GM12878 (cell line): ENCODE measurements at regions not wholly inside any gene's neighbourhood (a gene's known extent, or its start where the extent isn't known, plus 50 kb on each side); places are given as distances from the start of the nearest gene placed in this dataset.

Experiments
- ATAC-seq: fragments of 200-7000 bp; cut with Tn5 transposase; 3 replicates; pipeline ENCODE4 v1.9.1; 2020; ENCODE audit warnings: mild to moderate bottlenecking, moderate library complexity
- BruUV-seq: library from RNA; stranded (reverse); fragments of 400-500 nt; replicated peaks from 2 replicates; lab custom pipeline; 2021; lab: Mats Ljungman, UMichigan
- CTCF ChIA-PET: fragments of 300-600 bp; sonication (Branson Sonifier 250); formaldehyde crosslinking; extraction: SDS; loops from one replicate; lab custom pipeline; 2021; ENCODE audit warnings: inconsistent platforms; lab: Yijun Ruan, JAX
- POLR2A ChIA-PET: fragments of 350-600 bp; formaldehyde crosslinking; extraction: SDS; loops from one replicate; lab custom pipeline; 2021; ENCODE audit warnings: inconsistent platforms; lab: Charles Lee
- RAD21 ChIA-PET: fragments of 300-600 bp; sonication (Branson Sonifier 250); formaldehyde crosslinking; loops from one replicate; lab custom pipeline; 2023; ENCODE audit warnings: antibody characterized with exemption; ENCODE audit not compliant: unreplicated experiment; lab: Charles Lee
- SMC1A ChIA-PET: fragments of 300-600 bp; sonication (Branson Sonifier 250); formaldehyde crosslinking; loops from one replicate; lab custom pipeline; 2023; ENCODE audit not compliant: unreplicated experiment, uncharacterized antibody; lab: Charles Lee
- DNase-seq: peaks from one replicate; pipeline ENCODE4 v3.0.0-alpha.2; 2011; ENCODE audit warnings: low read depth, low spot score
- FAIRE-seq: peaks from 3 replicates; lab custom pipeline; 2011; peaks lifted over from hg19 to GRCh38; lab: Jason Lieb, UNC
- H2AFZ ChIP-seq: 2 replicates; pipeline ENCODE4 v1.6.0; 2011; ENCODE audit warnings: low read depth, low read length, control low read depth; ENCODE audit not compliant: control insufficient read depth
- H3K27ac ChIP-seq: 2 replicates; pipeline ENCODE4 v1.5.1; 2011; ENCODE audit warnings: control low read depth; ENCODE audit not compliant: control insufficient read depth, insufficient read depth
- H3K27me3 ChIP-seq, 2 experiments: replicated peaks in 1 of 2; 2 replicates each; pipeline versions ENCODE4 v1.6.0 to v1.6.1; 2011; ENCODE audit warnings: low read length in 1 of 2; ENCODE audit not compliant: control insufficient read depth in 2 of 2, insufficient read depth in 2 of 2
- H3K36me3 ChIP-seq, 2 experiments: 2 replicates each; pipeline ENCODE4 v1.5.1; 2011; ENCODE audit warnings: low read length in 1 of 2; ENCODE audit not compliant: control insufficient read depth in 2 of 2, insufficient read depth in 2 of 2
- H3K4me1 ChIP-seq: 2 replicates; pipeline ENCODE4 v1.6.1; 2011; ENCODE audit warnings: mild to moderate bottlenecking, low read length, moderate library complexity, mixed read lengths; ENCODE audit not compliant: control insufficient read depth, insufficient read depth
- H3K4me2 ChIP-seq: 2 replicates; pipeline ENCODE4 v1.6.0; 2011; ENCODE audit warnings: control low read depth; ENCODE audit not compliant: control insufficient read depth, insufficient read depth
- H3K4me3 ChIP-seq: fragments of 200-600 bp; sonication (generic); 2 replicates; pipeline ENCODE4 v1.5.1; 2016
- H3K79me2 ChIP-seq: 2 replicates; pipeline ENCODE4 v1.6.0; 2011; ENCODE audit warnings: low read length; ENCODE audit not compliant: control insufficient read depth, insufficient read depth
- H3K9ac ChIP-seq: 2 replicates; pipeline ENCODE4 v1.8.0; 2011; ENCODE audit warnings: low read length, control low read depth, mixed read lengths; ENCODE audit not compliant: control insufficient read depth, insufficient read depth
- H3K9me3 ChIP-seq: replicated peaks from 3 replicates; pipeline ENCODE4 v1.5.1; 2011; ENCODE audit warnings: mild to moderate bottlenecking, low read length; ENCODE audit not compliant: control insufficient read depth, insufficient read depth
- H4K20me1 ChIP-seq: 2 replicates; pipeline ENCODE4 v1.6.0; 2011; ENCODE audit not compliant: control insufficient read depth, insufficient read depth
- E2F8 ChIP-seq: fragments of 450-650 bp; IDR thresholded peaks from 2 replicates; pipeline ENCODE4 v1.6.1; 2018; ENCODE audit warnings: mild to moderate bottlenecking, low read depth, moderate library complexity; ENCODE audit not compliant: partially characterized antibody
- E4F1 ChIP-seq: fragments of 450-650 bp; IDR thresholded peaks from 2 replicates; pipeline ENCODE4 v1.6.1; 2018; ENCODE audit warnings: borderline replicate concordance, mild to moderate bottlenecking; ENCODE audit not compliant: partially characterized antibody
- PML ChIP-seq: IDR thresholded peaks from 2 replicates; pipeline ENCODE4 v1.6.1; 2012; ENCODE audit warnings: low read length, inconsistent platforms
- POU2F2 ChIP-seq: IDR thresholded peaks from 3 replicates; pipeline ENCODE4 v1.6.1; 2011; ENCODE audit warnings: low read depth, mild to moderate bottlenecking, low read length, borderline replicate concordance
- RBBP5 ChIP-seq: fragments of 200-600 bp; sonication (generic); conservative IDR thresholded peaks from 2 replicates; pipeline ENCODE4 v1.6.1; 2016
- RELA ChIP-seq: fragments of 450-650 bp; IDR thresholded peaks from 2 replicates; pipeline ENCODE4 v1.8.0; 2014; ENCODE audit warnings: borderline replicate concordance; ENCODE audit not compliant: partially characterized antibody
- WGBS: methylation state at CpG from one replicate; pipeline ENCODE4 v1.1.6; 2016; ENCODE audit warnings: low lambda C conversion rate; ENCODE audit not compliant: insufficient replicate concordance, insufficient coverage; ENCODE audit errors: missing lambda C conversion rate; 5-methylcytosine and 5-hydroxymethylcytosine counted together
- in situ Hi-C: fragments of 300-500 bp; cut with MboI; formaldehyde crosslinking; loops from 9 replicates; pipeline ENCODE4 v1.14.3; 2018; ENCODE audit warnings: mixed read lengths
- intact Hi-C: fragments of 100-400 bp; cut with micrococcal nuclease; formaldehyde crosslinking; loops from one replicate; pipeline ENCODE4 v1.14.2; 2022; ENCODE audit not compliant: unreplicated experiment
- TF ChIP-seq, protein P1 (sequence below): fragments of 450-650 bp; IDR thresholded peaks from 2 replicates; pipeline ENCODE4 v1.6.1; 2017; ENCODE audit warnings: low read depth, mild to moderate bottlenecking, moderate library complexity

DNA sequence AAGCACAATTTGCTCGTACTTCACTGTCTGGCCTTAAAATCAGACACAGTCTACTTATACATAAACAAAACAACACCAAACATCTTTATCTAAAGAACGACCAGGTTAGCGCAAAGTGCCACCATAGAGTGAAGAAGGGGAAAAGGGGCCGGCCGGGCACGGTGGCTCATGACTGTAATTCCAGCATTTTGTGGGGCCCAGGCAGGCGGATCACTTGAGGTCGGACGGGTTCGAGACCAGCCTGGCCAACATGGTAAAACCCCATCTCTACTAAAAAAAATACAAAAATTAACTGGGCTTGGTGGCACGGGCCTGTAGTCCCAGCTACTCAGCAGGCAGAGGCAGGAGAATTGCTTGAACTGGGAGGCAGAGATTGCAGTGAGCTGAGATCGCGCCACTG is 118.5 kb upstream of the RIOK3 start:
- ATAC-seq (no peak), FAIRE-seq (no peak), DNase-seq (no peak)
- Histone ChIP-seq H3K4me2 (no peak overlapping the region), H3K27ac (no peak overlapping the region), H3K9me3 (no peaks in the 10 kb centered on the region; the same call in 2 of the 3 replicates), H3K9ac (no peak overlapping the region), H3K79me2 (no peaks in the 10 kb centered on the region), H3K27me3 (no peaks in the 10 kb centered on the region), H3K4me3 (no peak overlapping the region), H2AFZ (no peak overlapping the region), H4K20me1 (no peaks in the 10 kb centered on the region), H3K36me3 (no peaks in the 10 kb centered on the region), H3K4me1 (peaks cover 10% of the 10 kb centered on the region)
- BruUV-seq: no TSS peak
- in situ Hi-C loops (no loop called here), intact Hi-C loops (no loop called here)
- SMC1A ChIA-PET: interaction anchor here (1.2 kb wide), 1 partner anchor 19 kb away, joined by 3 read pairs; no protein-coding TSS in a partner anchor
- WGBS: 95% methylated on average over 13 of the region's 13 CpGs
- no peak for TF ChIP-seq POU2F2
- TF ChIP-seq E4F1: no peak
- no peak for TF ChIP-seq RELA
- no peak for TF ChIP-seq RBBP5
- TF ChIP-seq, protein P1, sequence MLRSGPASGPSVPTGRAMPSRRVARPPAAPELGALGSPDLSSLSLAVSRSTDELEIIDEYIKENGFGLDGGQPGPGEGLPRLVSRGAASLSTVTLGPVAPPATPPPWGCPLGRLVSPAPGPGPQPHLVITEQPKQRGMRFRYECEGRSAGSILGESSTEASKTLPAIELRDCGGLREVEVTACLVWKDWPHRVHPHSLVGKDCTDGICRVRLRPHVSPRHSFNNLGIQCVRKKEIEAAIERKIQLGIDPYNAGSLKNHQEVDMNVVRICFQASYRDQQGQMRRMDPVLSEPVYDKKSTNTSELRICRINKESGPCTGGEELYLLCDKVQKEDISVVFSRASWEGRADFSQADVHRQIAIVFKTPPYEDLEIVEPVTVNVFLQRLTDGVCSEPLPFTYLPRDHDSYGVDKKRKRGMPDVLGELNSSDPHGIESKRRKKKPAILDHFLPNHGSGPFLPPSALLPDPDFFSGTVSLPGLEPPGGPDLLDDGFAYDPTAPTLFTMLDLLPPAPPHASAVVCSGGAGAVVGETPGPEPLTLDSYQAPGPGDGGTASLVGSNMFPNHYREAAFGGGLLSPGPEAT: no peak
- no peak for TF ChIP-seq PML
- TF ChIP-seq E2F8: no peak
- RAD21 ChIA-PET: no interaction called here
- POLR2A ChIA-PET: no interaction called here
- CTCF ChIA-PET: interaction anchor here (0.6 kb wide), 1 partner anchor 56 kb away, joined by 3 read pairs; no protein-coding TSS in a partner anchor
